ENCODE measurements at regions not wholly inside any gene's neighbourhood (a gene's known extent, or its start where the extent isn't known, plus 50 kb on each side); places are given as distances from the start of the nearest gene placed in this dataset.
"Not testable (repeated sequence)": the region's sequence is repeated elsewhere in the genome, so short reads cannot be mapped to it uniquely, and the experiment has no call there.

DNA sequence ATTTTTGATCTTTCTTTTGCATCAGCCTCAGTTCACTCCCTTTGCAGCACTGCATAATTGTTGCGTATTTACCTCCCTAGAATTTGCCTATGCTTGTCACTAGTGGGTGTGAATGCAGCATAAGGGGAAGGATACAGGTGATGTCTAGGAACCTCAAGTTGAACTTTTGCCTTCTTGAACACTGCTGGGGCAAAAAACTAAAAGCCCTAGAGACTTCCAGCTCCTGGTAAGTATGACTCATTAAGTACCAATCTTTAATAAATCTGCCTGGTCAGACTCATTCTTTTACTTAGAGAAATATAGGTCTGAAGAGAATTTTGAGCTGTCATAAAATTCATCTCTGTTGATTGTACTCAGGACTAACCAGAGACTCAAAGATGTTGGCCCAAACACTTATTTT, 547.3 kb upstream of the FANCL start:
- peak; percentile 12 for DNase-seq

DNA sequence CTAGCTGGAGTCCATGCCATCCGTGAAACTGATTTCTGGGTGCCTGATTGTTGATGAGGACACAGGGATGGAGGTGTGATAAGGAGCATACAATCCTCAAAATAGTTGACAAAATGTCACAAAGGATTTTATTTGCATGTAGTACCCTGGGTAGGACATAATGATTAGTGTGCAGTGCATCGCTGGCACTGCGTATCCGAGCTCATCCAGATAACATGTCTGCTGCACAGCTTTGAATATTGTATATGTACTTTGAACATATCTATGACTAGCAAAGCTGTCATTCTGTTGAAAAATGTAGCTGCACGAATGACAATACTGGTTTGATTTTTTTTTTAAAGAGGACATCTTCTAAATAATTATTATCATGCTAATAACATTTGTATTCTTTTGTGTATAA, 529.7 kb upstream of the FANCL start:
- no peak for DNase-seq

DNA sequence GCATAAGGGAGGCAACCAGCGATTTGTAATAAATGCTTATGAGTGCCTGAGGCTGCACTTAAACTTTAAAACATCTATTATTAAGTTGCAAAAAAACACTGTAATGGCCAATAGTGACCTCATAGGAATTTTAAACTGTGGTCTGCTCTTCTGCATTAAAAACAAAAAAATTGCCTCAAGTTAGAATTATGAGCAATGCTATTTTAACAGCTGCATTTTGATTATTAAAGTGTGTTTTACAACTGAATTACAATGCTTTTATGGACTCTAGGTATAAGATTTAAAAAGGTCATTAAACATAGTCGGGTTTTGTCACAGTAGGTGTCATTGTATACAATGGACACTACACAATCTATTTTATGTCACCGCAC, 528.7 kb upstream of the FANCL start:
- DNase-seq, result no peak

DNA sequence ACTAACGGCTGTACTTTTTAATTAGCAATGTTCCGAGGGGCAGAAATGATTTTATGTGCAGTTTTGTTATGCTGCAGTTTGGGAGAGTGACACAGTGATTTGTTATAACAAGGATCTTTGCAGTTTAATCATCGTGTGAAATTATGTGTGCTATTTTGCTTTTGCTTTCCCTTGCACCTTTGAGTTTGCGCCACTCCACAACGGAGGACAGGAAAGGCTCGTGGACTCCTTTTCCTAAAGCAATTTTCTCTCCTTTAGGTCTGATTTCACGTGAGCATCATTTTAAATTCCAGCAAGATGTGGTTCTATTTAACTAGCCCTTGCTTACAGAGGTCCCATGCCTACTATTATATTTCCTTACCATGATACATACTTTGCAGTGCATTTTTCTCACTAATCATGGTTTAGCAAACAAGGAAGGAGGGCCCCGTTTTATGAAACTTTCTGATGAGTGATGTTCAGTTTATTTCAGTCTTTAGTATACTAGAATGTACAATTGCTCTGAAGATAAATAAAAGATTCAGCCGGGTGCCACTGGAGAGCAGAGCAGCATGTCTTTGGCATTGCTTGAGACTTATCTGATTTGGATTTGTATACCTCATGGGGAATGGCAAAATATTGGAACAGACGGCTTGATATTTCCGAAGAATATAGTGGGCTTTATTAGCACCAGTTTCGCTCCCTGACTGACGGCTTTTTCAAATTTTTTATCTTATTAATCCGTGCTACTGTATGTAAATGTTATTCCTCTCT, 528.2 kb upstream of the FANCL start:
- no peak for DNase-seq

DNA sequence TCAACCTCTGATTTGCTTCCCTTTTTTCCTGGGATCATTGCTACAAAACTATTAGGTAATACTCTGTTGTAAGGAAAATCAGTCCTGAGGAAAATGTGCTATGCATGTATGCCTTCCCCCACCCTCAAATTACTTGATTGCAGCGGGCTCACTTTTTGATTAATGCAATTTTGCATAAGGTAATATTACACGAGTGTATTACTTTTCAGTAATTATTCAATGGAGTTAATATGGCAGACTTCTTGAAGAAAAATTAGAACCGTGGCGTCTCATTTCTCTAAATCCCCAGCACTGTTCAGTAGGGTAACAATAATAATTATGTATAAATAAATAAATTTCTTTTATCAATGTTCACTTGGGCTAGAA, 527.6 kb upstream of the FANCL start:
- DNase-seq, result no peak

DNA sequence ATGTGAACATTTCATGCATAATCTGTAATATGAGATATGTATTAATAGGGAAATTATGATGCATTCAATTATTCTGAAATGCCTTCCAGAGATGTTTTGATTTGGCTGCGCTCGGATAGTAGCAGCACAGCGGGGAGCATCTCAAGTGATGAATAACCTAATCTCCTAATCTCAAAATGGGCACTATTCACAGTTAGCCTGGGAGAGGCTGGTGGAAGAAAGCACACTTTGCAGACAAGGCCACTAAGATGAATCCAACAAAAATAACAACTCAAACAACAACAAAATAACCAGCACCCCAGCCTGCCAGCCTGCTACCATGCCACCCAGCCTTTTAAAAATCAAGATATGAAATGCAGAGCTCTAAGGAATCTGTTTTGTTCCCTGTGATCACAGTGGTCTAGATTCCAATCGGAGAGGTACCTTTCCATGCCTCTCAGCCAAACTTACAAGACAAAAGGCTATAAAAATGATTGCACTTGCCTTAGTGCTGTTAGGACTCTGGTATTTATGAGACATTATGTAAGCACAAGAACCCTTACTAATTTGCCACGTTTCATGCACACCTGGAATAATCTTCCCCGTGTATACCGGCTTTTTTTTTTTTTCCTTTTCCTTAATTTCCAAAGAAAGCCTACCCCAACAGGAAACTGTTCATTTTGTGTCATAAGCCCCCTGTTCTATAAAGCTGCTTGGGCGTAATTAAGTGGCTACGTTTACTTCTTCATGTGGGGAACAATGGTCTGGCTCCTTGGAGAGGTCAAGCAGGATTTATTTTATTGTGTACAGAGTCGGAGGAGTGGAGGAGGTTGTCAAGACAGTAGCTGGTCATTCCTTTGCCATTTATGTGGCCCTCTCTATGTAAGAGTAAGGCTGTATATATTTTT, 526.9 kb upstream of the FANCL start:
- DNase-seq, result no peak

DNA sequence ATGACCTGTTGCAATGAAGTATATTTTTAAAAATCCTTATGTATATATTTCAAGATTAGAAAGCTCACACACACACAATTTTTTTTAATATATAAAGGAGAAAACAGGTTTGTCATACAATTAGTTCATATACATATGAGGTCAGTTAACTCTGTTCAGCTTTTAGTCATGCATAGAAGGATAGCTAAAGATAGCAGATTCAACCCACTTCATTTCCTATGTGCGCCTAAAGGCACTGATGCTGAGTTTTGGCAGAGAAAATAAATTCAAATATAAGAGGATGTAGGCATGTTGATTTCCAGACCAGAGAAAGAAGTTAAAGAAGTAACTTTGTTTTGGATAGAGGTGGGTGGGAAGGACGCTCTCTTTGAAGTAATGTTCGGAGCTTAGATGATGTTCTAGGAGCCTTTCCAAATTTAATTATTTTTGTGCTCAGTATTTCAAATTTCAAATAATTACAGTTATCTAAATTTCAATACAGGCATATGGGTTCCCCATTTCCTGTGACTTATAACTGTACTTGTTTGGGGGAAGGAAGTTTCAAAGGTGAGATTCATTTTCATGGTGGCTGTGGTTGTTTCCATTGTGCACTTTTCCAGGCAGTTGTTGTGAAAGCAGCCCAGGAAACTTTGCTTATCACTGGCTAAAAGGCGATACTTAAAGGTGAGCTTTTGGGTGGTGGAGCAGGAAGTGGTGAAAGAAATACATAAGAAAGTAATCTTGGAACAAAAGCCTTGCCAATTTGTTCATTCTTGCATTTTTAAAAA, 523.4 kb upstream of the FANCL start:
- DNase-seq, result no peak

DNA sequence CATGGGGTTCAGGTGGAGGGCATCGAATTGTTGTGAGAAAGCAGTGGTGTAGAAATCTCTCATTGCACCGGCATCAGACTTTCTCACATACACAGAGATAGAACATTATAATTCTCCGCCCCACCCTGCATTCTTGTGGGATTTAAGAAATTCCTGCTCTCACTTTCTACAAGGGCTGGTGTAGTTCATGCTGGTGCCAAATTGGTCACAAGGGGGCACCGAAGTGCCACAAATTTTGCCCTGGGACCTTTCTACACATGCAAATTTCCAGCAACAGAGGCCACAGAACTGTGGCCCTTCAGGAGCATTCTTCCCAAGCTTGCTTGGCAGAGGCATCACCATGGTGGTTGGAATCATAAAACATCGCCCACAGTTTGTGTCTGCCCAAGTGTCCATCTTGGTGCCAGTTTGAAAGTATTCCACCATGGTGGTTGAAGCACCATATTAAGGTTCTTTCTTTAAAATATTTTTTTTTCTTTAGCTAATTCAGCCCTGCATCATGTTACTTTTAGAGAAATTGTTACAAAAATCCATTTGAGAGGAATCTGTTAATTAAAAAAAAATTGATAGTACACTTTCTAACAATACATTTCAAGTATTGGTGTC, 521.2 kb upstream of the FANCL start:
- peak; percentile 78 for DNase-seq

DNA sequence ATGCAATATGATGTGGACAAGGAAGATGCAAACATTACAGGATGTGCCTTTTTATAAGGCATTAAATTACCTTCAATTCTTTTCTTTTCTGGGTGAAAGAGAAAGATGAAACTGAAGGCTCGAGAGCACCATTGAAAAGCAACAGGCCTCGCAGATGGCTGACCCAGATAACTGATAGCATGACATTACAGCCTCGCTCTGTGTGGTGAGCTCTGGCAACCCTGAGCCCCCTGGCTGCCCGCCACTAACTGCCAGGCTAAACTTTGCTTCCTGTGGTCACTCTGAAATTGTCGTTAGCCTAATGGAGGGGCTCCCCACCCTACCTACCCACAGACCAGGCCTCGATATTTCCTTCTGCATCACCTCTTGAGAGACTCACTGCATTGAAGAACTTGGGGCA, 516.8 kb upstream of the FANCL start:
- no peak for DNase-seq

DNA sequence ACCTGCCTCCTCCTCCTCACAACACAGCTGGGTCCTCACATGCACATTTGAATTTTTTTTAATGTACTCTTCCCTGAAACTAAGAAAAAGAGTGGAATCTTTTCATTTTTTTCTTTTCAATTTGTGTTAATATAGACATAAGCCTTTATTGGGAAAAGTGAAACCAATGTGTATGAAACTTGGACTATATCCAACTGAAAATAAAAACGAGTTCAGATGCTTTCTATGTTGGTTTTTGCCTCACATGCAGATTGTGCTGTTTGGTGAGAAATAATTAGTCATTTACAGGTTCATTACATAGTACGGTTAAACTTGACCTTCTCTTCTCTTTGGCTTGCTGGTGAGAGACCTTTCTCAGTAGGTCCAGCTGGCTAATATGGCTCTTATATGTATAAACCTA, 515.2 kb upstream of the FANCL start:
- no peak for DNase-seq

- not testable (repeated sequence) for DNase-seq
These were observed 511.4 kb upstream of the FANCL start for GRCh38 chr2:58752507-58752906.

DNA sequence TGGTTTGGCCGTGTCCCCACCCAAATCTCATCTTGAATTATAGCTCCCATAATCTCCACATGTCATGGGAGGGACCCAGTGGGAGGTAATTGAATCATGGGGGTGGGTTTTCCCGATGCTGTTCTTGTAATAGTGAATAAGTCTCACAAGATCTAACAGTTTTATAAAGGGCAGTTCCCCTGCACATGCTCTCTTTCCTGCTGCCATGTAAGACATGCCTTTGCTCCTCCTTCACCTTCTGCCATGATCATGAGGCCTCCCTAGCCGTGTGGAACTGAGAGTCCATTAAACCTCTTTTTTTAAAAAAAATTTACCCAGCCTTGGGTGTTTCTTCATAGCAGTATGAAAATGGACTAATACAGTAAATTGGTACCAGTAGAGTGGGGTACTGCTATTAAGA, 510.6 kb upstream of the FANCL start:
- not testable (repeated sequence) for DNase-seq

GRCh38 chr2:58749041-58749440, 507.9 kb upstream of the FANCL start:
- no peak for DNase-seq

DNA sequence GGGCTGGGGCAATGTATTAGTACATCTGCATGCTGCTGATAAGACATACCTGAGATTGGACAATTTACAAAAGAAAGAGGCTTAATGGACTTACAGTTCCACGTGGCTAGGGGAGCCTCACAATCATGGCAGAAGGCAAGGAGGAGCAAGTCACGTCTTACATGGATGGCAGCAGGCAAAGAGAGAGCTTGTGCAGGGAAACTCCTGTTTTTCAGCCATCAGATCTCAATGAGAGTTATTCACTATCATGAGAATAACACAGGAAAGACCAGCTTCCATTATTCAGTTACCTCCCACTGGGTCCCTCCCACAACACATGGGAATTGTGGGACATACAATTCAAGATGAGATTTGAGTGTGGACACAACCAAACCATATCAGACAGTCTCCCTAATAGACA, 504.2 kb upstream of the FANCL start:
- DNase-seq, result not testable (repeated sequence)

GRCh38 chr2:58740426-58740825, 499.3 kb upstream of the FANCL start:
- no peak for DNase-seq

DNA sequence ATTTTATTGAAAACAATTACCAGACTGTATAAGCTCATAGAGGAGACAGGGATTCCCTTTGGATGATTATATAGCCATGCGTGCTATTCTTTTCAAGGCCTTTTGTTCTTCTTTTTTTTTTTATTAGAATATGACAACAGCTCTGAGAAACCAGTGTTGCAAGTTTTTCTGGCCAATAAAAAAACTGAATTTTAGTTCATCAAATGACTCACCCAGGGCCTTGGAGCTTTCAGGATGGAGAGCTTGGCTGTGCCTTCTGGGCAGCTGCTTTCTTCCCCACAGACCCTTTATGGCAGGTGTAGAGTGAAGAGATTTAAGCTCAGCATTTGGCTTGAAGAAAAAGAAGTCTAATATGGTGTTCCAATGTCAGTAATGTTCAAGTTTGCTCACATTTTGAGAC, 497.9 kb upstream of the FANCL start:
- no peak for DNase-seq

GRCh38 chr2:58734365-58734764, 493.2 kb upstream of the FANCL start:
- peak; percentile 5 for DNase-seq

DNA sequence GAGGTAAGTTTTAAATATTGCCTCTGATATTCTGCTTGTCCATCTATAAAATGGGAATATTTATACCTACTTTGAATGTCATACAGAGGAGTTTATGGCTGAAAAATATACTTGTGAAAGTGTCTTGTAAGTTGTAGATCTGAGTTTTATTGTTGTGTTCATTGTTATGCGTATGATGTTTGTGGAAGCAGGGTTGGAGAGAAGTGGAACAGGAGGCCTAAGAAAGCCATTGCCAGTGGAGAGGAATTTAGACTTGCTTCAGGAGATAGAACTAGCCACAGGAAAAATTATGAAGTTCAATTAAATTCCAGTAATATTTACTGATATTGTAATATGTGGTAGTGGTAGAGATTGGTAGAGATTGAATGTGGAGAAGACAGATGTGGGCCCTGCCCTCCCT, 491.9 kb upstream of the FANCL start:
- DNase-seq, result no peak

GRCh38 chr2:58731488-58731869, 490.4 kb upstream of the FANCL start:
- no peak for DNase-seq

DNA sequence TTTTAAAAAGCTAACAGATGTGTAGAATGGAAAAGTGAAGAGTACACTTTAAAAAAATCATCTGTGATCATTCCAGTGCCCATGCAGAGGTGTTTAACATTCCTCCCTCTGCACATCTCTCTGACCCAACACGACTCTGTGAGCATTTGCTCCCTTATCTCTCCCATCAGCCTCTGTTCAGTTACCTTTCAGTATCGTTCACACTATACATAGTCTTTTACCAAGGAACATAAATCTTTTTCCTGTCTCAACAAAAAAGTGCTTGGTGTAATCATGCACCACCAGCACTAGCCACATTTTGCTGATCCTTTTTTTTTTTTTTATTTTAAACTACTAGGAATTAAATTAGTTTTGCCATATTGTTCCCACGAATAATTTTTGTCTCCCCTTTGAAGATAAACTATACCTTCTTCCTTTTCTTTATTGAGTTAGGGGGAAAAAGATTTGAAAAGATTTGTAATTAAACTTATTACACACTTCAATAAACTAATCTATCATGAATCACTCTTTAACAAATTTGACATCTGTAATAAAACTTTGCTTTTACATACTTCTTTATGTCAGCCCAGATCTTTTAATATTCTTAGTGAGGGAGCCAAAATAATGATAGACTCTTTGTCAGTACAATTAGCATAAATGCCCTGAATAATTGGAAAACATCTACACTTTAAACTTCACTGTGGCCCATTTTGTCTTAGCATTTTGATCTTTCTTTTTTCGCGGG, 489.8 kb upstream of the FANCL start:
- no peak for DNase-seq

GRCh38 chr2:58727981-58728656, 487.0 kb upstream of the FANCL start:
- DNase-seq, result no peak
